GM12872 (cell line): ENCODE measurements at regions not wholly inside any gene's neighbourhood (a gene's known extent, or its start where the extent isn't known, plus 50 kb on each side); places are given as distances from the start of the nearest gene placed in this dataset.

ENCODE experiments used
- CTCF ChIP-seq: IDR thresholded peaks from 3 replicates; pipeline ENCODE4 v1.5.1; 2011; ENCODE audit warnings: low read depth, mild to moderate bottlenecking, low read length, moderate library complexity; ENCODE audit not compliant: insufficient read depth

GRCh38 chr2:194203898-194204297 lies 1453.1 kb upstream of the SLC39A10 start:
- no peak for TF ChIP-seq CTCF

GRCh38 chr2:194182888-194183287 lies 1474.1 kb upstream of the SLC39A10 start:
- TF ChIP-seq CTCF = no peak

- TF ChIP-seq CTCF = no peak
Observed at GRCh38 chr2:194176134-194176533, 1480.9 kb upstream of the SLC39A10 start.

GRCh38 chr2:194166818-194167217 lies 1490.2 kb upstream of the SLC39A10 start:
- peak; percentile 60 for TF ChIP-seq CTCF

GRCh38 chr2:194155431-194155830 lies 1501.6 kb upstream of the SLC39A10 start:
- TF ChIP-seq CTCF = no peak

- TF ChIP-seq CTCF = no peak
Observed at GRCh38 chr2:194151231-194151630, 1505.8 kb upstream of the SLC39A10 start.

- TF ChIP-seq CTCF = no peak
Observed at GRCh38 chr2:194135463-194135862, 1521.6 kb upstream of the SLC39A10 start.

- no peak for TF ChIP-seq CTCF
Observed at GRCh38 chr2:194128810-194129209, 1528.2 kb upstream of the SLC39A10 start.
